GM21576 (cell line): ENCODE measurements at regions not wholly inside any gene's neighbourhood (a gene's known extent, or its start where the extent isn't known, plus 50 kb on each side); places are given as distances from the start of the nearest gene placed in this dataset.

Source experiments
- ATAC-seq: cut with Tn5 transposase; IDR thresholded peaks from one replicate; pipeline ENCODE4 v1.9.1; 2021; ENCODE audit warnings: mild to moderate bottlenecking, moderate library complexity; ENCODE audit not compliant: unreplicated experiment

GRCh38 chr5:6201631-6202030, 176.7 kb downstream of the MED10 start:
- no peak for ATAC-seq

- ATAC-seq, result no peak
Observed at GRCh38 chr5:6198531-6198930, 179.8 kb downstream of the MED10 start.

- ATAC-seq, result no peak
Observed at GRCh38 chr5:6197427-6197826, 180.9 kb downstream of the MED10 start.

DNA sequence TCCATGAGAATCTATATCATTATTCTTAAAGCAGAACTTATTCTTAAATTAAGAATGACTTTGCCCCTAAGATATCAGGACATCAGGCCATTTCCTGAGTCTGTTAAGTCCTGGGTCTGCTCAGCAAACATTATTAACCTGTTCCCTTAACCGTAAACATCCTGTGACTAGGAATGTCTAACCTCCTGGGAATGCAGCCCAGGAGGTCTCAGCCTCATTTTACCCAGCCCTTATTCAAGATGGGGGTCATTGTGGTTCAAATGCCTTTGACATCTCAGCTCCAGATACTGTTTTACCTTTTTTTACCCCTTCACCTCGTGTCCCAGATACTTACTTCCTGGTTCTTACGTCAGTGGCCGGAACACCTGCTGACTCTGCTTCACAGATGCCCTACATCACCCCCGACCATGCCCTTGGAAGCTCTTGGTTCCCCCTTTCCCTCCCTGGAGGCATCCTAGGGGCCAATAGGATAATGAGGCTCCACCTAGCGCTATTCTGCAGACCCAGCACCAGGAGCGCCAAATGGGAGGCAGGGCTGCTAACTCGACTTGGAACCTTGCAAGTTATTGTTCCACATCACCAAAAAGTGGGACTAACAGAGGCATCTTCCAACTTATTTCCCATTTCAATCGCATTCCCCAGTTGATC, 182.5 kb downstream of the MED10 start:
- ATAC-seq, result no peak

DNA sequence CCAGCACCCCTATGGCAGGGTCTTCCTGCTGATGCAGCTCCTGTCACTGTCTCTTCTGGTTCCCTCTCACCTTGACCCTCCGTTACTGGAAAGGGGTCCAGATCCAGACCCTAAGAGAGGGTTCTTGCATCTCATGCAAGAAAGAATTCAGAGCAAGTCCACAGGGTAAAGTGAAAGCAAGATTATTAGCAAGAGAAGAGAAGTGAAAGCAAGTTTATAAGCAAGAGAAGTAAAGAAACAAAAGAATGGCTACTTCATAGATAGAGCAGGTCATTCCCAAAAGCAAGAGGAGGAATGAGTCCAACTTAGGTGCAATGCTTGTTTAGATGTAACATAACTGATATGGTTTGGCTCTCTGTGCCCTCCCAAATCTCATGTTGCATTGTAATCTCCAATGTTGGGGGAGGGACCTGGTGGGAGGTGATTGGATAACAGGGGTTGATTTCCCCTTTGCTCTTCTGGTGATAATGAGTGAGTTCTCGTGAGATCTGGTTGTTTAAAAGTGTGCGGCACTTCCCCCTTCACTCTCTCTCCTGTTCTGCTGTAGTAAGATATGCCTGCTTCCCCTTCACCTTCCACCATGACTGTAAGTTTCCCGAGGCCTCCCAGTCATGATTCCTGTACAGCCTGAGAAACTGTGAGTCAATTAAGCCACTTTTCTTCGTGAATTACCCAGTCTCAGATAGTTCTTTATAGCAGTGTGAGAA, 183.3 kb downstream of the MED10 start:
- ATAC-seq, result no peak

DNA sequence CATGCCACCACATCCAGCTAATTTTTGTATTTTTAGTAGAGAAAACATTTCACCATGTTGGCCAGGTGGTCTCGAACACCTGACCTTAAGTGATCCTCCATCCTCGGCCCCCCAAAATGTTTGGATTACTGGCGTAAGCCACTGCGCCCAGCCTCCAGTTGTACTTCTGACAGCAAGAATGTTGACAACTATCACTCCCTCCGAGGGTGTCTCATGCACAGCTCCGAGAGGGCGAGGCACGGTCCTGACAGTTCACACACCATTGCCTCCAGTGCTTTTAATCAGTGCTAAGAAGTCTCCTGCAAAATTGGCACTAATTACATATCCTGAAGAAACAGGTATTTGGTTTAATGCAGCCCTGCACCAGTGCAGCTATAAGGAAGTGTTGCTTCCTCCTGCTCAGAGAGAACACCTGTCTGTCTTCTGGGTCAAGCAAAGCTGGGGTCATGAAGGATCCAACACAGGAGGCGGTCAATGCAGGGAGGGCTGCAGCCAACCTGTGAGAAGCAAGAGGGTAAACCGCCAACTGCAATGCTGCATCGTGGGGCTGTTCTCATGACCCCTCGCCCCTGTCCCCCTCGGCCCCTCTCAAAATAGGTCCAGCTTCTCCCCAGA, 184.0 kb downstream of the MED10 start:
- ATAC-seq, result no peak

- ATAC-seq, result no peak
Observed at GRCh38 chr5:6193310-6193709, 185.0 kb downstream of the MED10 start.

DNA sequence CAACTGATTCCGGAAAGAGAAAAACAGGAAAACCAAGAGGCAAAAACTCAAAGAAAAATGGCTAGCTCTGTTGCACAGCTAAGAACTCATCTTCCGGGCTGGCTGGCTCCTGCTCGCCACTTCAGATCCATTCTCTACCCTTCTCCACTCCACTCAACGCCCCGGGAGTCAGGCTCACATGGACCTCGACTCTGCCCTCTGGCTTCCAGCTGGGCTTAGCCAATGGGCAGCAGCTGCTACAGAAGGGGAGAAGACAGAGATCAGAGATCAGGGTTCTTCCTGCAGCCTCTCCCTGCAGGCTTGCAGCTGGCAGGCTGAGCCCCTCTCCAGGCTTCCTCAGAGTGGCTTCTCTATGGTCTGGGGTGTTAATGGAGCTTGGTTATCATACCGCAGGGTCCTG, 187.5 kb downstream of the MED10 start:
- no peak for ATAC-seq

GRCh38 chr5:6188976-6189375, 189.4 kb downstream of the MED10 start:
- ATAC-seq, result no peak

DNA sequence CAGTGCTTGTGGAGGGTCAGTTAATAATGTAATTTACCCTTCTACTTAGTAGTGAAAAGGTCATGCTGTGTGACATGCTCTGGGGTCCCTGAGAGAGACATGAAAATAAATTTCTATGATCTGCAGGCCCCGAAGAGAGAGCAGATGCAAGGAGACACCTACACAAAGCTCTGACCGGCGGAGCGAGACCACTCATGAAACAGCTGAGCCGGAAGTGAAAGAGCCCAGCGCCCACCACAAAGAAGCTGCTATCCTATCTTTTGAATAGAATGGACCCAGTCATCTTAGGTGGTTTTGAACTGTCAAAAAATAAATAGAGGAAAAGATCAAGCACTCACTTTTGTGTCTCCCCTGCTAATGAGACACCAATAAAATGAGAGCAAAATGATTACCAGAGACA, 190.0 kb downstream of the MED10 start:
- peak; percentile 98 for ATAC-seq

DNA sequence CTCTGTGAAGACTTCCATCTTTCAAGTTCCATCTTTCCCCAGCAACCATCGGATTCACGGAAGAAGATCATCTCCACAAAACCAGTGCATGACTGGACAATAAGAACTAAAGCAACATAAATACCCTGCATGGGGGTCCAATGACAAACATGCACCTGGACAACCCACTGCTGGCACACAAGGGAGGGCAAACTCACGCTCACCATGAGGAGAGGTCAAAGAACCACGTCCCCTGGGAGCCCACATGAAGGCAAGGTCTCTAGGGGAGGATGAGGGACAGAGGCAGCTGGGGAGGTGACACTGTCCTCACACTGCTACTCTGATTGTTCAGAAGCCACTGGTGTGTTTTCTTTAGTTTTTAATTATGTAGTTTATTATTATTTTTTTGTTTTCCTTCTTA, 190.8 kb downstream of the MED10 start:
- no peak for ATAC-seq

DNA sequence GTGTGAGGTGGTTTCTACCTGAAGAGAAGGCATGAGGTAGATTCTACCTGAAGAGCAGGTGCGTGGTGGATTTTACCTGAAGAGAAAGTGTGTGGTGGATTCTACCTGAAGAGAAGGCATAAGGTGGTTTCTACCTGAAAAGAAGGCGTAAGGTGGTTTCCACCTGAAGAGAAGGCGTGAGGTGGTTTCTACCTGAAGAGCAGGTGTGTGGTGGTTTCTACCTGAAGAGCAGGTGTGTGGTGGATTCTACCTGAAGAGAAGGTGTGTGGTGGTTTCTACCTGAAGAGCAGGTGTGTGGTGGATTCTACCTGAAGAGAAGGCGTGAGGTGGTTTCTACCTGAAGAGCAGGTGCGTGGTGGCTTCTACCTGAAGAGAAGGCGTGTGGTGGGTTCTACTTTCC, 192.8 kb downstream of the MED10 start:
- ATAC-seq, result no peak

DNA sequence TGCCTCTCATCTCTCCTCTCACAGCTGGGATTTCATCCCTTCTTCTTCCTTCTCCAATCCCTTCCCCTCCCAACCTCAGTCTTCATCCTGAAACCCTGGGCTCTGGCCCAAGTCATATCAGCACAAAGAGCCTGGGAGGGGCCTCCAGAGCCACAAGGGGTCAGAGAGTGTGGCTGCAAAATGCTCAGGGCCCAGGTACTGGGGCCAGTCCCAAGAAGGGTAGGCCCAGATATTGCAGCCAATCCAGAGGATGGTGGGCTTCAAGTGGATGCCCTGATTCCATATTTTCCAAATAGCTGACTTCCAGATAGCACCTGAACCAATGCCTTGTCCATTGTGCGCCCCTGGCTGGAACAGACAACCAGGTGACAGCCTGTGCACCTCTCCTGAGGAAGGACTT, 193.9 kb downstream of the MED10 start:
- ATAC-seq, result no peak

DNA sequence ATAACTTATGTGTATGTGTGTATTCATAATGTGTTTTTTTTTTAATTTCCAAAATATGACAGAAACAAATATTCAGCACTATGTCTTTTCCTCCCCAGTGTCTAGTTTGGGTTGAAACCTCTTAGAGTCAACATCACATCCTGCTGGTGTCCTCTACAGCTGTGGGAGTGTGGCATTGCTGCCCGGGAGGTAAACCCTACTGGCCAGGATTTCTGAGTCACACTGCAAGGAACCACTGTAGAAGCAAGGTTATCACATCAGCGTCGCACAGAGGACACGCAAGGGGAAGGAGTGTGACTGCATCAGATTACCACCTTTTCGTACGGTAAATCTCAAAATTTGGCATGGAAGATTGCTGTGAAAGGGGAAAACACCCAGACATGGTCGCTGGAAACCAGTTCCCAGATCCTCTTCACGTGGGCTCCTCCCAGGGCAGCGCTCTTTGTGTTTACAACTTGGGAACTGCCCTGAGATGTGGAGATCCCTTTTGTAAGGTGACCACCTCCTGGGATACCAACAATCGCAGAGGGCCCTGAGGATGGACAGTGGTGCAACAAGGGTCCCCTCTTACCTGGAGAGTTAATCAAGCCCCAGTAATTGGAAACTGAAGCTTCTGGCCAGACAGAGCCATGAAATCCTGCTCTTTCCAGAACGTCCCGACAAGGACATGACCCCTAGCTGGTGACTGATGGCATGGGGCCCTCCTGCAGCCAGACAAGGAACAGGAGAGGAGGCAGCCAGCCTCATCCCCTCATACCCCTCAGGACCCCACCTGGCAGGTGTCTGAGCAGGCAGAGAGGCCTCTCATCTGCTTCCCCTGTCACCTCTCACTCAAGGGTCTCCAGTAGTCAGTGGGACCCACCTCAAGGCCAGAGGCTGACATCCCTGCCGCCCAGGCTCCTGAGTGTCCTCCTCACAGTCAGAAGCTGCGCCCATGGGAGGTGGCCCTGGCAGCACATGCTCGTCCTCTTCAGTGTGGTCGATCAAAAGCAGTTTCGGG, 194.7 kb downstream of the MED10 start:
- no peak for ATAC-seq

- no peak for ATAC-seq
Observed at GRCh38 chr5:6182271-6182815, 196.0 kb downstream of the MED10 start.

DNA sequence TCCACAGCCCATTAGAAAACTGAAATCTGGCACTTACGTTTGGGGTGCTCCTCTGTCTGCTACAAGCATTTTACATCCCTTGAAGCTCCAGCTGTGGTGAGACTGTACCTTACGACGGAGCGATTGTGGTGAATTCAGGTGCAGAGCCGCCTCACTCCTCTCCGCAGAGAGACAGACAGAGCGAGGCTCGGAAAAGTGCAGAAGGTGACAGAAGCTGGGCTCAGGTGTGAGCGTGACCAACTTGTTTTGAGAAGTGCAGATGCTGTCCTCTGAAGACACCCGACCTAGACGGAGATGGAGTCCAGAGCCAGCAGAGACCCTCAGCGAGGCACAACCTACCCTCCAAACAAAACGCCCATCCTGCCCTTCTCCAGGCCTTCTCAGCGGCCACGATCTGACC, 196.5 kb downstream of the MED10 start:
- no peak for ATAC-seq

- ATAC-seq, result no peak
Observed at GRCh38 chr5:6181147-6181729, 197.1 kb downstream of the MED10 start.

DNA sequence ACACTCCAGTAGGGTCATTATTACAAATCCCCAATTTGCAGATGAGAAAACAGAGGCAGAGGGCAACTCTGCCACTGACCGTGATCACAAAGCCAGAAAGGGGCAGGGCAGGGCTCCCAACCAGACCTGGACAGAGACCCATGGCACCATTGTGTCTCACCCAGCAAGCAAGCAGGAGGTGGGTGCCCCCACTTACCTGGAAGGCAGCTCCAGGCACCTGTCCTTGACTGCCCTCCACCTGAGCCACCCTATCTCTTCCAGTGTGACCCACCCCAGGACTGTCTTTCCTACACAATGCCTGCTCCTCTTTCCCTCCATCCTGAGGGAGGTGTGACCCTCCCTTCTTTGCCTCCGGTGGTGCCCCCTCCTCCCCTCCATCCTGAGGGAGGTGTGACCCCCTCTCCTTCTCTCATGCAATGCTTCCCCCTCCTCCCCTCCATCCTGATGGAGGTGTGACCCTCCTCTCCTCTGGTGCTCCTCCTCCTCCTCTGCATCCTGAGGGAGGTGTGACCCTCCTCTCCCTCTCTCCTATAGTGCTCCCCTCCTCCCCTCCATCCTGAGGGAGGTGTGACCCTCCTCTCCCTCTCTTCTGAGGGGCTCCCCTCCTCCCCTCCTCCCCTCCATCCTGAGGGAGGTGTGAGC, 198.0 kb downstream of the MED10 start:
- no peak for ATAC-seq

DNA sequence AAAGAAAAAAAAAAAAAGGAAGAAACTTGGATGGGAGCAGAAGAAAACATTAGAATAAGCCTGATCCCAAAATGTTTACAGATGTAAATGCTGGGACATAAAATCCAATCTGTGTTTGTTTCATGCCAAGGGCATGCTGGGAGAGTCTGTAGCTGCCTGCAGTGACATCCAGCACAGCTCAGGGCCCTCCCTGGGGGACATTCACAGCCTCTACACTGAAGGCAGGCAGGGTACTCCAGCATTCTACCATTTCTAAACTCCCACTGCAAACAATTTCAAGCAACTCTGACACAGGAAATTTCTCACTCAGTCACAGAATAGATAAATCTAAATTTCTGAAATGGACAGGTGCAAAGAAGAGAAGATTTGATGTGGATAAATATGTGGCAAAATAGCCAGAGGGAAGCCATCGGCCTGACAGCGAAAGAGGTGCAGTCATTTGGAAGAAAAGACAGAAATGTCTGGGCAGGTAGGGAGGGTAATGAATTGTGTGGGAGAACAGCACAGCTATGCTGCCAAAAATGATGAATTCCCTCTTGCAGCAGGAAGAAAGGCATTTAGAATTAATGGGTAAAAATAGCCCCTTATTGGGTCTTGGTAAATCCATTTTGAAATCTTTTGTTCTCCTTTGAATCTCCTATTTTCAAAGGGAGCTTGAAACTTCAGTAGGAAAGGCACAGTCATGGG, 199.4 kb downstream of the MED10 start:
- no peak for ATAC-seq
